Astrocyte of the spinal cord (primary cell): ENCODE measurements at regions not wholly inside any gene's neighbourhood (a gene's known extent, or its start where the extent isn't known, plus 50 kb on each side); places are given as distances from the start of the nearest gene placed in this dataset.

Source experiments
- DNase-seq: peaks from one replicate; pipeline ENCODE4 v3.0.0; 2011; ENCODE audit warnings: low read depth, low spot score
- H3K4me3 ChIP-seq: 2 replicates; pipeline ENCODE4 v1.5.1; 2011; ENCODE audit warnings: low read depth, mild to moderate bottlenecking, low read length, moderate library complexity
- in situ Hi-C: cut with HindIII; loops from 2 replicates; pipeline ENCODE4 v1.10.0; 2017; ENCODE audit warnings: low sequenced_read_pairs
- TF ChIP-seq, protein P1 (sequence below): IDR thresholded peaks from 2 replicates; pipeline ENCODE4 v1.5.1; 2012; ENCODE audit warnings: low read depth, mild to moderate bottlenecking, low read length, inconsistent platforms

- H3K4me3 ChIP-seq, result no peak overlapping the region
- DNase-seq, result no peak
- in situ Hi-C loops, result no loop called here
- TF ChIP-seq, protein P1, sequence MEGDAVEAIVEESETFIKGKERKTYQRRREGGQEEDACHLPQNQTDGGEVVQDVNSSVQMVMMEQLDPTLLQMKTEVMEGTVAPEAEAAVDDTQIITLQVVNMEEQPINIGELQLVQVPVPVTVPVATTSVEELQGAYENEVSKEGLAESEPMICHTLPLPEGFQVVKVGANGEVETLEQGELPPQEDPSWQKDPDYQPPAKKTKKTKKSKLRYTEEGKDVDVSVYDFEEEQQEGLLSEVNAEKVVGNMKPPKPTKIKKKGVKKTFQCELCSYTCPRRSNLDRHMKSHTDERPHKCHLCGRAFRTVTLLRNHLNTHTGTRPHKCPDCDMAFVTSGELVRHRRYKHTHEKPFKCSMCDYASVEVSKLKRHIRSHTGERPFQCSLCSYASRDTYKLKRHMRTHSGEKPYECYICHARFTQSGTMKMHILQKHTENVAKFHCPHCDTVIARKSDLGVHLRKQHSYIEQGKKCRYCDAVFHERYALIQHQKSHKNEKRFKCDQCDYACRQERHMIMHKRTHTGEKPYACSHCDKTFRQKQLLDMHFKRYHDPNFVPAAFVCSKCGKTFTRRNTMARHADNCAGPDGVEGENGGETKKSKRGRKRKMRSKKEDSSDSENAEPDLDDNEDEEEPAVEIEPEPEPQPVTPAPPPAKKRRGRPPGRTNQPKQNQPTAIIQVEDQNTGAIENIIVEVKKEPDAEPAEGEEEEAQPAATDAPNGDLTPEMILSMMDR, result no peak
Measured at GRCh38 chr7:116418524-116418923, 81.0 kb upstream of the CAV2 start.

GRCh38 chr7:116420003-116420402 lies 79.5 kb upstream of the CAV2 start:
- no peak for DNase-seq
- in situ Hi-C loops, result no loop called here
- H3K4me3 ChIP-seq, result no peak overlapping the region
- TF ChIP-seq, protein P1, result no peak

DNA sequence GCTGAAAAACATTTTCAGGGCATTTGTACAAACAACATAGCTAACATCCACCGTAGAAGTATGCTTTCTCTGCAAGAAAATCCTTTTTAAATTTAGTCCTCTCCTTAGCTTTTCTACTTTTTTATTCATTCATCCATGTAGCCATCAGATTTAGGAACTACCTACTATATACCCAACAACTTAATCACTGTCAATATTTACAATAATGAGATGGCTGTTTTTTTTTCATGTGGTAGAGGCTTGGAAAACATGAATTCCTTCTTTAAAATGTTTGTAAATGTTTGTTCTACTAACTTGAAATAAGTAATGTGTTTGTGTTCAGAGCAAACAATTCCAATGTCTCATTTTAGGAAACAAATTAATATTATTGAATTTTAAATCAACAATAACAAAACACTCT lies 78.2 kb upstream of the CAV2 start:
- H3K4me3 ChIP-seq, result no peak overlapping the region
- in situ Hi-C loops, result no loop called here
- TF ChIP-seq, protein P1, result no peak
- no peak for DNase-seq

DNA sequence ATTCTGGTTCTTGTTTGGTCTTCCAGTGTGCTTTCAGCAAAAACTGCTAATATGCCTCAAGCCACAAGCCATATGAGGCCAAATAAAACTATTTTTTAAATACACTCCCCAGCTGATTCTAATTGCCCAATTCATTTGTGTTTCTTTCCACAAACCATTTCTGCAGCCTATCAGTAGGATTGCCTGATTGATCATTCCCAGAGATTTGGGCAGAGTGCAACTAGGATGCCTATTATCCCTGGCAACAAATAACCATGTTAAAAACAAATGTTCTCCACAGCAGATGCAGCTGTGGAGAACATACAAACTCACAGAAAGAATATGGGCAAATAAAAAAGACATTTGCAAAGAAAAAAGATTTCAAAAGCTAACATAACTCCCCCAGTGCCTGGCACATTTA lies 76.9 kb upstream of the CAV2 start:
- H3K4me3 ChIP-seq, result no peak overlapping the region
- TF ChIP-seq, protein P1, result no peak
- in situ Hi-C loops, result no loop called here
- DNase-seq, result no peak

GRCh38 chr7:116423499-116423898 lies 76.0 kb upstream of the CAV2 start:
- DNase-seq, result no peak

GRCh38 chr7:116425647-116426209 lies 73.8 kb upstream of the CAV2 start:
- no peak overlapping the region for H3K4me3 ChIP-seq
- no peak for DNase-seq
- in situ Hi-C loops, result no loop called here
- TF ChIP-seq, protein P1, result no peak

More at GRCh38 chr7:116423499-116423898, 76.0 kb upstream of the CAV2 start:
- in situ Hi-C loops, result no loop called here
- TF ChIP-seq, protein P1, result no peak
- H3K4me3 ChIP-seq, result no peak overlapping the region
